Panc1 (cell line): ENCODE measurements at regions not wholly inside any gene's neighbourhood (a gene's known extent, or its start where the extent isn't known, plus 50 kb on each side); places are given as distances from the start of the nearest gene placed in this dataset.

Source experiments
- ATAC-seq: fragments of 200-7000 bp; cut with Tn5 transposase; 2 replicates; pipeline ENCODE4 v1.9.1; 2020; ENCODE audit warnings: mild to moderate bottlenecking, moderate library complexity
- BruUV-seq: library from RNA; stranded (reverse); fragments of 400-500 nt; replicated peaks from 2 replicates; lab custom pipeline; 2021; lab: Mats Ljungman, UMichigan
- CTCF ChIA-PET: fragments of 300-600 bp; sonication (Branson Sonifier 250); formaldehyde crosslinking; loops from one replicate; lab custom pipeline; 2022; ENCODE audit warnings: antibody characterized with exemption; lab: Charles Lee
- POLR2A ChIA-PET: fragments of 300-600 bp; sonication (Branson Sonifier 250); formaldehyde crosslinking; loops from one replicate; lab custom pipeline; 2022; ENCODE audit warnings: antibody characterized with exemption; lab: Charles Lee
- DNase-seq: peaks from one replicate; pipeline ENCODE4 v3.0.0-alpha.2; 2010; ENCODE audit warnings: low read depth, low spot score
- H3K27ac ChIP-seq: 2 replicates; pipeline ENCODE4 v1.5.1; 2011; ENCODE audit warnings: mild to moderate bottlenecking, low read length, inconsistent platforms
- H3K27me3 ChIP-seq: fragments of 200-500 bp; sonication (Bioruptor generic); 2 replicates; pipeline ENCODE4 v1.6.0; 2014; ENCODE audit warnings: low read length, inconsistent platforms; ENCODE audit not compliant: control insufficient read depth, insufficient read depth
- H3K36me3 ChIP-seq: fragments of 200-500 bp; sonication (Bioruptor generic); 2 replicates; pipeline ENCODE4 v1.5.1; 2014; ENCODE audit warnings: inconsistent platforms, mild to moderate bottlenecking, low read length, moderate library complexity; ENCODE audit not compliant: control insufficient read depth, insufficient read depth
- H3K4me1 ChIP-seq: 2 replicates; pipeline ENCODE4 v1.5.1; 2011; ENCODE audit warnings: inconsistent platforms, mild to moderate bottlenecking, low read length, moderate library complexity; ENCODE audit not compliant: control insufficient read depth, insufficient read depth
- H3K4me3 ChIP-seq, 2 experiments: 2 replicates each; pipeline ENCODE4 v1.5.1; 2011 to 2012; ENCODE audit warnings: low read depth in 2 of 2, low read length in 2 of 2, mild to moderate bottlenecking in 2 of 2, inconsistent platforms in 1 of 2, moderate library complexity in 1 of 2
- H3K9me3 ChIP-seq: fragments of 200-500 bp; sonication (Bioruptor generic); 2 replicates; pipeline ENCODE4 v1.5.1; 2014; ENCODE audit warnings: low read depth, mild to moderate bottlenecking, inconsistent platforms, low read length, moderate library complexity; ENCODE audit not compliant: control insufficient read depth, insufficient read depth
- POLR2AphosphoS5 ChIP-seq: IDR thresholded peaks from 2 replicates; pipeline ENCODE4 v1.6.1; 2012; ENCODE audit warnings: mild to moderate bottlenecking, low read depth, low read length, moderate library complexity
- SIN3A ChIP-seq: IDR thresholded peaks from 2 replicates; pipeline ENCODE4 v1.6.1; 2012; ENCODE audit warnings: low read depth, mild to moderate bottlenecking, low read length, moderate library complexity, borderline replicate concordance; ENCODE audit not compliant: insufficient read depth
- TCF7L2 ChIP-seq: IDR thresholded peaks from 2 replicates; pipeline ENCODE4 v1.6.1; 2011; ENCODE audit warnings: mild to moderate bottlenecking, low read depth, low read length, inconsistent platforms
- in situ Hi-C: cut with HindIII; loops from 2 replicates; pipeline ENCODE4 v1.10.0; 2016; ENCODE audit warnings: low sequenced_read_pairs, low pct_unique_long_range_greater_than_20kb
- intact Hi-C: fragments of 100-400 bp; cut with micrococcal nuclease; formaldehyde crosslinking; loops from one replicate; pipeline ENCODE4 v1.10.0; 2022; ENCODE audit not compliant: unreplicated experiment
- TF ChIP-seq, protein P1 (sequence below), 2 experiments: IDR thresholded peaks; 2 replicates each; pipeline ENCODE4 v1.6.1; 2011 to 2012; ENCODE audit warnings: low read depth in 2 of 2, control low read depth in 1 of 2, low read length in 1 of 2, mild to moderate bottlenecking in 1 of 2, moderate library complexity in 1 of 2; ENCODE audit not compliant: insufficient read depth in 1 of 2
- TF ChIP-seq, protein P2 (sequence below): fragments of 450-650 bp; IDR thresholded peaks from 2 replicates; pipeline ENCODE4 v1.5.1; 2017; ENCODE audit warnings: mild to moderate bottlenecking

DNA sequence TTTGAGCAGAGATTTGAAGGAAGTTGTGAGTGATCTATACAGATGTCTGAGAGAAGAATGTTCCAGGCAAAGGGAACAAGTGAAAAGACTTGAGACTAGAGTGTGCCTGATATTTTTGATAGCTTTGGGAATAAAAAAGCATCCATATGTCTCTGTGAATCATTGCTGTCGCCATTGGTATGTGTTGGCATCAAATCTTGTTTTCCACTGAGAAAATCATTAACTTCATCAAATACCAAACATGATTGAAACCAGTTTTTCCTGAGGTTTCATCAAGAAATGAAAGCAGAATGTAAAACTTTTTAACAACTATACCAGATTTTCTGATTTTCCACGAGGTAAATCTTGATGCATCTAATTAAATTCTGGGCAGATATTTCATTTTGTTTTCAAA lies 862.6 kb downstream of the DIAPH3 start:
- intact Hi-C loops: no loop called here
- H3K4me3 ChIP-seq: no peak overlapping the region
- no peaks in the 10 kb centered on the region for H3K9me3 ChIP-seq
- in situ Hi-C loops: no loop called here
- H3K36me3 ChIP-seq: no peaks in the 10 kb centered on the region
- CTCF ChIA-PET: no interaction called here
- ATAC-seq (no peak), DNase-seq (no peak)
- no peaks in the 10 kb centered on the region for H3K27me3 ChIP-seq
- POLR2A ChIA-PET: no interaction called here
- no TSS peak for BruUV-seq
- H3K27ac ChIP-seq: no peak overlapping the region
- TF ChIP-seq, protein P1, sequence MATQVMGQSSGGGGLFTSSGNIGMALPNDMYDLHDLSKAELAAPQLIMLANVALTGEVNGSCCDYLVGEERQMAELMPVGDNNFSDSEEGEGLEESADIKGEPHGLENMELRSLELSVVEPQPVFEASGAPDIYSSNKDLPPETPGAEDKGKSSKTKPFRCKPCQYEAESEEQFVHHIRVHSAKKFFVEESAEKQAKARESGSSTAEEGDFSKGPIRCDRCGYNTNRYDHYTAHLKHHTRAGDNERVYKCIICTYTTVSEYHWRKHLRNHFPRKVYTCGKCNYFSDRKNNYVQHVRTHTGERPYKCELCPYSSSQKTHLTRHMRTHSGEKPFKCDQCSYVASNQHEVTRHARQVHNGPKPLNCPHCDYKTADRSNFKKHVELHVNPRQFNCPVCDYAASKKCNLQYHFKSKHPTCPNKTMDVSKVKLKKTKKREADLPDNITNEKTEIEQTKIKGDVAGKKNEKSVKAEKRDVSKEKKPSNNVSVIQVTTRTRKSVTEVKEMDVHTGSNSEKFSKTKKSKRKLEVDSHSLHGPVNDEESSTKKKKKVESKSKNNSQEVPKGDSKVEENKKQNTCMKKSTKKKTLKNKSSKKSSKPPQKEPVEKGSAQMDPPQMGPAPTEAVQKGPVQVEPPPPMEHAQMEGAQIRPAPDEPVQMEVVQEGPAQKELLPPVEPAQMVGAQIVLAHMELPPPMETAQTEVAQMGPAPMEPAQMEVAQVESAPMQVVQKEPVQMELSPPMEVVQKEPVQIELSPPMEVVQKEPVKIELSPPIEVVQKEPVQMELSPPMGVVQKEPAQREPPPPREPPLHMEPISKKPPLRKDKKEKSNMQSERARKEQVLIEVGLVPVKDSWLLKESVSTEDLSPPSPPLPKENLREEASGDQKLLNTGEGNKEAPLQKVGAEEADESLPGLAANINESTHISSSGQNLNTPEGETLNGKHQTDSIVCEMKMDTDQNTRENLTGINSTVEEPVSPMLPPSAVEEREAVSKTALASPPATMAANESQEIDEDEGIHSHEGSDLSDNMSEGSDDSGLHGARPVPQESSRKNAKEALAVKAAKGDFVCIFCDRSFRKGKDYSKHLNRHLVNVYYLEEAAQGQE (IDR thresholded peaks at IDR 0.05; ENCODE audit: insufficient read depth in 1 of 2, low read depth in 2 of 2, low read length in 1 of 2): no peak
- no peak for TF ChIP-seq SIN3A
- TF ChIP-seq TCF7L2: no peak
- no peak for TF ChIP-seq POLR2AphosphoS5
- TF ChIP-seq, protein P2, sequence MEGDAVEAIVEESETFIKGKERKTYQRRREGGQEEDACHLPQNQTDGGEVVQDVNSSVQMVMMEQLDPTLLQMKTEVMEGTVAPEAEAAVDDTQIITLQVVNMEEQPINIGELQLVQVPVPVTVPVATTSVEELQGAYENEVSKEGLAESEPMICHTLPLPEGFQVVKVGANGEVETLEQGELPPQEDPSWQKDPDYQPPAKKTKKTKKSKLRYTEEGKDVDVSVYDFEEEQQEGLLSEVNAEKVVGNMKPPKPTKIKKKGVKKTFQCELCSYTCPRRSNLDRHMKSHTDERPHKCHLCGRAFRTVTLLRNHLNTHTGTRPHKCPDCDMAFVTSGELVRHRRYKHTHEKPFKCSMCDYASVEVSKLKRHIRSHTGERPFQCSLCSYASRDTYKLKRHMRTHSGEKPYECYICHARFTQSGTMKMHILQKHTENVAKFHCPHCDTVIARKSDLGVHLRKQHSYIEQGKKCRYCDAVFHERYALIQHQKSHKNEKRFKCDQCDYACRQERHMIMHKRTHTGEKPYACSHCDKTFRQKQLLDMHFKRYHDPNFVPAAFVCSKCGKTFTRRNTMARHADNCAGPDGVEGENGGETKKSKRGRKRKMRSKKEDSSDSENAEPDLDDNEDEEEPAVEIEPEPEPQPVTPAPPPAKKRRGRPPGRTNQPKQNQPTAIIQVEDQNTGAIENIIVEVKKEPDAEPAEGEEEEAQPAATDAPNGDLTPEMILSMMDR: no peak
- no peaks in the 10 kb centered on the region for H3K4me1 ChIP-seq

DNA sequence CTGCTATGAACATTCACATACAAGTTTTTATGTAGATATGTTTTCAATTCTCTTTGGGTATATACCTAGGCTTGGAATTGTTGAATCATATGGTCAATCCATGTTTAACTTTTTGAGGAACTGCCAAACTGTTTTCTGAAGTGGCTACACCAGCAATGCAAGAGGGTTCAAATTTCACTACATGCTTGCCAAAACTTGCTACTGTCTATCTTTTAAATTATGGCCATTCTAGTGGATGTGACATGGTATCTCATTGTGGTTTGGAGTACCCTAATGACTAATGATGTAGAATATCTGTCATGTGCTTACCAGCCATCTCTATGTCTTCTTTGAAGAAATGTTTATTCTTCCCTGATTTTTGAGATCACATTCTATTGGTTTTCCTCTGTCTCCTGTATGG lies 860.3 kb downstream of the DIAPH3 start:
- no peaks in the 10 kb centered on the region for H3K27me3 ChIP-seq
- POLR2A ChIA-PET: no interaction called here
- TF ChIP-seq SIN3A (no peak), POLR2AphosphoS5 (no peak), TCF7L2 (no peak)
- TF ChIP-seq, protein P1 (IDR thresholded peaks at IDR 0.05; ENCODE audit: insufficient read depth in 1 of 2, low read depth in 2 of 2, low read length in 1 of 2): no peak
- TF ChIP-seq, protein P2: no peak
- no peak for DNase-seq
- H3K9me3 ChIP-seq: no peaks in the 10 kb centered on the region
- no peak for ATAC-seq
- in situ Hi-C loops: no loop called here
- intact Hi-C loops: no loop called here
- H3K27ac ChIP-seq: no peak overlapping the region
- H3K4me1 ChIP-seq: no peaks in the 10 kb centered on the region
- BruUV-seq: no TSS peak
- CTCF ChIA-PET: no interaction called here
- H3K36me3 ChIP-seq: no peaks in the 10 kb centered on the region
- no peak overlapping the region for H3K4me3 ChIP-seq
